ENCODE measurements at regions not wholly inside any gene's neighbourhood (a gene's known extent, or its start where the extent isn't known, plus 50 kb on each side); places are given as distances from the start of the nearest gene placed in this dataset.

GRCh38 chr1:55305735-55306134 lies 90.6 kb upstream of the USP24 start:
- Histone ChIP-seq H2AFZ (ENCODE audit: low read length) (no peak overlapping the region), H3K9ac (ENCODE audit: insufficient read depth, low read depth, low read length) (no peak overlapping the region), H3K4me3 (replicated peaks in 1 of 3; ENCODE audit: insufficient read depth in 1 of 3, low read depth in 2 of 3, low read length in 3 of 3) (no peak overlapping the region), H3K27me3 (ENCODE audit: control insufficient read depth in 1 of 2, insufficient read depth in 2 of 2, low read length in 2 of 2) (peaks cover under 1 to 1% of the 10 kb centered on the region in 2 experiments; a peak in 2 of 5 replicates), H3K27ac (ENCODE audit: extremely low read length, insufficient read depth, low read length) (no peak overlapping the region), H3K4me1 (ENCODE audit: insufficient read depth, low read length) (no peaks in the 10 kb centered on the region), H3K4me2 (ENCODE audit: low read depth, low read length) (no peak overlapping the region), H3K79me2 (ENCODE audit: insufficient read depth, low read length) (no peaks in the 10 kb centered on the region), H4K20me1 (ENCODE audit: insufficient read depth, low read length) (no peaks in the 10 kb centered on the region), H3K36me3 (replicated peaks in 1 of 2; ENCODE audit: control insufficient read depth in 1 of 2, insufficient read depth in 2 of 2, low read length in 2 of 2) (no peaks in the 10 kb centered on the region), H3K9me3 (ENCODE audit: low read length) (no peaks in the 10 kb centered on the region)
- in situ Hi-C loops (cut with HindIII; ENCODE audit: extremely low pct_ligation_motif_present, low pct_unique_long_range_greater_than_20kb) (no loop called here), intact Hi-C loops (cut with micrococcal nuclease; ENCODE audit: unreplicated experiment) (no loop called here)
- ChIA-PET POLR2A (no interaction called here), CTCF (ENCODE audit: low intra/inter-chr PET ratio, low total read pairs) (no interaction called here)
- BruUV-seq (replicated peaks): no TSS peak
- DNase-seq (ENCODE audit: low spot score): no peak
- TF ChIP-seq ZNF18 (CRISPR knock-in tag; IDR thresholded peaks at IDR 0.05; ENCODE audit: insufficient replicate concordance) (no peak), CBX5 (CRISPR knock-in tag; IDR thresholded peaks at IDR 0.05; ENCODE audit: borderline replicate concordance) (no peak), TMF1 (CRISPR knock-in tag; IDR thresholded peaks at IDR 0.05; ENCODE audit: low read depth) (no peak), TFDP2 (CRISPR knock-in tag; IDR thresholded peaks at IDR 0.05) (no peak), GTF3A (CRISPR knock-in tag; conservative IDR thresholded peaks at IDR 0.05) (no peak), PLSCR1 (CRISPR knock-in tag; IDR thresholded peaks at IDR 0.05; ENCODE audit: borderline replicate concordance) (no peak), ZNF446 (CRISPR knock-in tag; IDR thresholded peaks at IDR 0.05) (no peak), ZNF557 (CRISPR knock-in tag; IDR thresholded peaks at IDR 0.05) (no peak), CBX1 (IDR thresholded peaks at IDR 0.05; ENCODE audit: low read depth) (no peak), TBX3 (IDR thresholded peaks at IDR 0.05; ENCODE audit: borderline replicate concordance) (no peak), PBX3 (CRISPR knock-in tag; IDR thresholded peaks at IDR 0.05; ENCODE audit: borderline replicate concordance) (no peak), ZGPAT (CRISPR knock-in tag; IDR thresholded peaks at IDR 0.05) (no peak), ELF3 (CRISPR knock-in tag; IDR thresholded peaks at IDR 0.05) (no peak), HMGXB3 (CRISPR knock-in tag; IDR thresholded peaks at IDR 0.05; ENCODE audit: borderline replicate concordance) (no peak)
- WGBS (ENCODE audit: low lambda C conversion rate): 0% methylated on average over 2 of the region's 2 CpGs
- no peak for ATAC-seq
- FAIRE-seq: no peak
